PC-3 (cell line): ENCODE measurements at regions not wholly inside any gene's neighbourhood (a gene's known extent, or its start where the extent isn't known, plus 50 kb on each side); places are given as distances from the start of the nearest gene placed in this dataset.

ENCODE experiments used
- ATAC-seq: fragments of 200-7000 bp; cut with Tn5 transposase; 2 replicates; pipeline ENCODE4 v1.9.1; 2020; ENCODE audit warnings: mild to moderate bottlenecking, moderate library complexity
- BruUV-seq: library from RNA; stranded (reverse); fragments of 400-500 nt; replicated peaks from 2 replicates; lab custom pipeline; 2021; lab: Mats Ljungman, UMichigan
- CTCF ChIA-PET: fragments of 300-600 bp; sonication (Branson Sonifier 250); formaldehyde crosslinking; loops from one replicate; lab custom pipeline; 2022; ENCODE audit warnings: antibody characterized with exemption; lab: Charles Lee
- POLR2A ChIA-PET: fragments of 300-600 bp; sonication (Branson Sonifier 250); formaldehyde crosslinking; loops from one replicate; lab custom pipeline; 2022; ENCODE audit warnings: antibody characterized with exemption; ENCODE audit not compliant: unreplicated experiment; lab: Charles Lee
- DNase-seq: peaks from one replicate; pipeline ENCODE4 v3.0.0-alpha.2; 2015
- H2AFZ ChIP-seq: fragments of 300-600 bp; sonication (generic); 2 replicates; pipeline ENCODE4 v1.6.0; 2016; ENCODE audit warnings: antibody characterized with exemption, low read length
- H3F3A ChIP-seq: fragments of 300-600 bp; sonication (generic); one replicate; pipeline ENCODE4 v1.6.0; 2017; ENCODE audit warnings: antibody characterized with exemption, low read length, control low read depth, mild to moderate bottlenecking; ENCODE audit not compliant: unreplicated experiment
- H3K27ac ChIP-seq: fragments of 300-600 bp; sonication (generic); 2 replicates; pipeline ENCODE4 v1.5.1; 2016; ENCODE audit warnings: mild to moderate bottlenecking, low read length
- H3K27me3 ChIP-seq: fragments of 300-600 bp; sonication (generic); 2 replicates; pipeline ENCODE4 v1.6.1; 2016; ENCODE audit warnings: low read length, mixed read lengths
- H3K36me3 ChIP-seq: fragments of 300-600 bp; sonication (generic); 2 replicates; pipeline ENCODE4 v1.6.1; 2016; ENCODE audit warnings: low read depth, mixed run types, low read length, mixed read lengths
- H3K4me1 ChIP-seq: fragments of 300-600 bp; sonication (generic); 2 replicates; pipeline ENCODE4 v1.5.1; 2016; ENCODE audit warnings: low read length; ENCODE audit not compliant: insufficient read depth
- H3K4me2 ChIP-seq: fragments of 300-600 bp; sonication (generic); 2 replicates; pipeline ENCODE4 v1.6.0; 2016; ENCODE audit warnings: low read length
- H3K4me3 ChIP-seq: fragments of 300-600 bp; sonication (generic); 2 replicates; pipeline ENCODE4 v1.5.1; 2016; ENCODE audit warnings: mild to moderate bottlenecking, low read length, mixed read lengths
- H3K79me2 ChIP-seq: fragments of 300-600 bp; sonication (generic); 2 replicates; pipeline ENCODE4 v1.6.1; 2017; ENCODE audit warnings: low read length, mixed read lengths
- H3K9ac ChIP-seq: fragments of 300-600 bp; sonication (generic); 2 replicates; pipeline ENCODE4 v1.6.0; 2016; ENCODE audit warnings: mild to moderate bottlenecking, low read length
- H3K9me2 ChIP-seq: fragments of 300-600 bp; sonication (generic); replicated peaks from 2 replicates; pipeline ENCODE4 v1.6.1; 2016; ENCODE audit warnings: mixed run types, low read length, mixed read lengths
- H3K9me3 ChIP-seq: fragments of 300-600 bp; sonication (generic); 2 replicates; pipeline ENCODE4 v1.6.1; 2016; ENCODE audit warnings: low read length, mixed read lengths
- H4K20me1 ChIP-seq: fragments of 300-600 bp; sonication (generic); 2 replicates; pipeline ENCODE4 v1.6.1; 2016; ENCODE audit warnings: low read length, mixed read lengths
- CTCF ChIP-seq: fragments of 300-600 bp; sonication (generic); conservative IDR thresholded peaks from 2 replicates; pipeline ENCODE4 v1.5.1; 2017; ENCODE audit warnings: antibody characterized with exemption, low read depth, mild to moderate bottlenecking, low read length
- EZH2 ChIP-seq: fragments of 300-600 bp; sonication (generic); IDR thresholded peaks from one replicate; pipeline ENCODE4 v1.6.1; 2017; ENCODE audit warnings: antibody characterized with exemption, mild to moderate bottlenecking, low read length; ENCODE audit not compliant: unreplicated experiment
- EZH2phosphoT487 ChIP-seq: fragments of 300-600 bp; sonication (generic); IDR thresholded peaks from 2 replicates; pipeline ENCODE4 v1.6.1; 2018; ENCODE audit warnings: mild to moderate bottlenecking, antibody characterized with exemption, low read length, borderline replicate concordance
- intact Hi-C: fragments of 100-400 bp; cut with micrococcal nuclease; formaldehyde crosslinking; loops from 2 replicates; pipeline ENCODE4 v1.9.0; 2023

- H3K4me1 ChIP-seq = no peaks in the 10 kb centered on the region
- H4K20me1 ChIP-seq = no peaks in the 10 kb centered on the region
- H3K9me2 ChIP-seq = no peaks in the 10 kb centered on the region
- ChIA-PET CTCF (no interaction called here), POLR2A (no interaction called here)
- H3F3A ChIP-seq = no peaks in the 10 kb centered on the region
- H3K4me3 ChIP-seq = no peak overlapping the region
- TF ChIP-seq CTCF (no peak), EZH2phosphoT487 (no peak), EZH2 (no peak)
- no peaks in the 10 kb centered on the region for H3K27me3 ChIP-seq
- intact Hi-C loops = no loop called here
- H3K79me2 ChIP-seq = no peaks in the 10 kb centered on the region
- no peak overlapping the region for H3K4me2 ChIP-seq
- H3K36me3 ChIP-seq = no peaks in the 10 kb centered on the region
- H2AFZ ChIP-seq = no peak overlapping the region
- ATAC-seq = no peak
- BruUV-seq = no TSS peak
- no peak overlapping the region for H3K9ac ChIP-seq
- H3K9me3 ChIP-seq = no peaks in the 10 kb centered on the region
- no peak for DNase-seq
- H3K27ac ChIP-seq = no peak overlapping the region
These were observed 146.6 kb upstream of the PCSK5 start for GRCh38 chr9:75743855-75744254.

- no peaks in the 10 kb centered on the region for H4K20me1 ChIP-seq
- no peaks in the 10 kb centered on the region for H3K36me3 ChIP-seq
- H3K4me1 ChIP-seq = no peaks in the 10 kb centered on the region
- ChIA-PET CTCF (no interaction called here), POLR2A (no interaction called here)
- no TSS peak for BruUV-seq
- H3K9me3 ChIP-seq = no peaks in the 10 kb centered on the region
- H3K79me2 ChIP-seq = no peaks in the 10 kb centered on the region
- no peaks in the 10 kb centered on the region for H3K9me2 ChIP-seq
- no peak overlapping the region for H3K9ac ChIP-seq
- H3F3A ChIP-seq = no peaks in the 10 kb centered on the region
- H3K27me3 ChIP-seq = no peaks in the 10 kb centered on the region
- no peak overlapping the region for H3K27ac ChIP-seq
- H3K4me2 ChIP-seq = no peak overlapping the region
- ATAC-seq (no peak), DNase-seq (no peak)
- no peak overlapping the region for H2AFZ ChIP-seq
- H3K4me3 ChIP-seq = no peak overlapping the region
- TF ChIP-seq EZH2phosphoT487 = no peak
- TF ChIP-seq CTCF = no peak
- TF ChIP-seq EZH2 = no peak
- intact Hi-C loops = no loop called here
These were observed 136.4 kb upstream of the PCSK5 start for GRCh38 chr9:75754080-75754479.

GRCh38 chr9:75775166-75775565, 115.3 kb upstream of the PCSK5 start:
- no peaks in the 10 kb centered on the region for H3F3A ChIP-seq
- ChIA-PET CTCF (no interaction called here), POLR2A (no interaction called here)
- H4K20me1 ChIP-seq = no peaks in the 10 kb centered on the region
- no TSS peak for BruUV-seq
- ATAC-seq (no peak), DNase-seq (no peak)
- no peak overlapping the region for H2AFZ ChIP-seq
- intact Hi-C loops = no loop called here
- H3K4me2 ChIP-seq = no peak overlapping the region
- H3K27ac ChIP-seq = no peak overlapping the region
- no peaks in the 10 kb centered on the region for H3K9me2 ChIP-seq
- H3K79me2 ChIP-seq = no peaks in the 10 kb centered on the region
- TF ChIP-seq CTCF (no peak), EZH2phosphoT487 (no peak), EZH2 (no peak)
- no peak overlapping the region for H3K4me3 ChIP-seq
- no peak overlapping the region for H3K9ac ChIP-seq
- no peaks in the 10 kb centered on the region for H3K4me1 ChIP-seq
- no peaks in the 10 kb centered on the region for H3K27me3 ChIP-seq
- no peaks in the 10 kb centered on the region for H3K9me3 ChIP-seq
- no peaks in the 10 kb centered on the region for H3K36me3 ChIP-seq
